BJ (cell line): ENCODE measurements at regions not wholly inside any gene's neighbourhood (a gene's known extent, or its start where the extent isn't known, plus 50 kb on each side); places are given as distances from the start of the nearest gene placed in this dataset.

Source experiments
- CTCF ChIA-PET: fragments of 350-600 bp; formaldehyde crosslinking; extraction: SDS; loops from one replicate; lab custom pipeline; 2021; ENCODE audit warnings: antibody characterized with exemption, inconsistent platforms; lab: Yijun Ruan, JAX
- POLR2A ChIA-PET: fragments of 300-600 bp; sonication (Branson Sonifier 250); formaldehyde crosslinking; extraction: SDS; loops from one replicate; lab custom pipeline; 2021; ENCODE audit warnings: antibody characterized with exemption; lab: Charles Lee
- DNase-seq: peaks from one replicate; pipeline ENCODE4 v3.0.0-alpha.2; 2011; ENCODE audit warnings: low read depth
- H3K27me3 ChIP-seq: 2 replicates; pipeline ENCODE4 v1.6.0; 2011; ENCODE audit warnings: low read length; ENCODE audit not compliant: control insufficient read depth, insufficient read depth
- H3K36me3 ChIP-seq: 2 replicates; pipeline ENCODE4 v1.5.1; 2011; ENCODE audit warnings: low read length; ENCODE audit not compliant: control insufficient read depth, insufficient read depth
- H3K4me3 ChIP-seq: 2 replicates; pipeline ENCODE4 v1.5.1; 2011; ENCODE audit warnings: low read depth, mild to moderate bottlenecking, control low read depth, low read length
- CTCF ChIP-seq: IDR thresholded peaks from 2 replicates; pipeline ENCODE4 v1.5.1; 2011; ENCODE audit warnings: low read depth, mild to moderate bottlenecking, control low read depth, inconsistent platforms, low read length, moderate library complexity; ENCODE audit not compliant: insufficient read depth

GRCh38 chr12:89180496-89180895 is 171.8 kb downstream of the DUSP6 start:
- ChIA-PET POLR2A (no interaction called here), CTCF (interaction anchor here (0.6 kb wide), 1 partner anchor 393 kb away, joined by 3 read pairs; no protein-coding TSS in a partner anchor)
- no peaks in the 10 kb centered on the region for H3K27me3 ChIP-seq
- H3K4me3 ChIP-seq = no peak overlapping the region
- no peaks in the 10 kb centered on the region for H3K36me3 ChIP-seq
- TF ChIP-seq CTCF = no peak
- DNase-seq = no peak

DNA sequence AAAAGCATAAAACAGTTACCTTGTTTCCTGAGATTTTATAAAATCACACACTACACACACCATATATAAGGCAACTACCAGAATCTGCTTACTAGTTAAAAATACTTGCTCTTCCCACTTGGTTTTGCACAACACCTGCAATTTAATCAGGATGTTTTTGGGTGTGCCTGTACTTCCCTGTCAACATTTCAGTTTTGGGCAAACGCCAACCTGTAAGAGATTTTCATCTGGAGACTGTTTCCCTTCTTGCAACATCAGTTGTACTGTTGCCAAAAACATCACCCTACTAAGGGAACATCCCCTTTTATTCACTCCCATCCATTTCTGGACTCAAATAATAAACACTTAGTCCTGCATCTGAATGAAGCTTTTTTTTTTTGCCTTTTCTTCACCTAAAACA is 172.3 kb downstream of the DUSP6 start:
- ChIA-PET CTCF (interaction anchor here (0.6 to 0.7 kb wide), 3 partner anchors 23 to 393 kb away, joined by 3 to 4 read pairs (median 3); no protein-coding TSS in a partner anchor), POLR2A (interaction anchor here (0.6 kb wide), 2 partner anchors 193 to 628 kb away, joined by 3 to 7 read pairs; no protein-coding TSS in a partner anchor)
- Histone ChIP-seq H3K36me3 (no peaks in the 10 kb centered on the region), H3K4me3 (no peak overlapping the region), H3K27me3 (no peaks in the 10 kb centered on the region)
- peak; percentile 57 for DNase-seq
- no peak for TF ChIP-seq CTCF

DNA sequence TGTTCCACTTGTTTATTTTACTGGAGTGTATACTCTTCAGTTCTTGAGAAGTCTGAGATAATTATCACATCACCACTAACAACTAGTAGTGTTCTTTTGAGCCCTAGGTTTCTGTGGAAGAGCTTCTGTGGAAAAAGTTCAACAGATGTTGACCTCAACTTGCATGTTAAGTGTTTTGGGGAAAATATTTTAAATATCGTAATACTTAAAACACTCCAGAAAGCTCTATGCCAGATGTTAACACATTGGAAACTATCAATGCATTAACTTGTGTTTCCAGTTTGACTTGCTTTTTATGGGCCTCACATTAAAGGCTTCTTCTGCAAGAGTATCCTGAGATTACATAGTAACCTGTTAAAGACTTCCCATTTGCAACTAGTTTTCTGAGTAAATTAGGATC is 173.1 kb downstream of the DUSP6 start:
- no peaks in the 10 kb centered on the region for H3K36me3 ChIP-seq
- no peaks in the 10 kb centered on the region for H3K27me3 ChIP-seq
- DNase-seq = no peak
- TF ChIP-seq CTCF = no peak
- H3K4me3 ChIP-seq = no peak overlapping the region
- POLR2A ChIA-PET = no interaction called here
- CTCF ChIA-PET = interaction anchor here (0.6 kb wide), 1 partner anchor 45 kb away, joined by 3 read pairs; no protein-coding TSS in a partner anchor

DNA sequence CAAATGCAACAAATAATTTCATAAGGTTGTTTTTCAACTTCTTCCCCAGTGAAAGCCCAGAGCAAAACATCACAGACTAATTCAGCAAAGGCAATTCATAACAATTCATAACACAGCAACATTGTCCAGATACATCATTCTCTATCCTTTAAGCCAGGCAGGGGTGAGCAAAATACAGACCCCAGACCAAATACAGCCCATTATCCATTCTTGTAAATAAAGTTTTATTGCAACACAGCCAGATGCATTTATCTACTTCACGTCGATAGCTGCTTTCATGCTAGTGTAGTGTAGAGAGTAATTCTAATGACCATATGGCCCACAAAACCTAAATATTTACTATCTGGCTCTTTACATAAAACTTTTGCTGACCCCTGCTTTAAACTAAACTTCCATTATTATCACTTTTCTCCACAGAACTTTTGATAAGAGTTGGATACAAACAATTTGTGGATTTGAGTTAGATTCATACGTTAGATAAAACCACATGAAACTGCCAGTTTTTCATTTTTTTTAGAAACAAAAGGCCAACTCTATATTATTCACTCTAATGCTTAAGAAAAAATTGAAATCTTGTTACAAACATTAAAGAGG is 174.4 kb downstream of the DUSP6 start:
- ChIA-PET CTCF (no interaction called here), POLR2A (no interaction called here)
- no peaks in the 10 kb centered on the region for H3K36me3 ChIP-seq
- H3K4me3 ChIP-seq = no peak overlapping the region
- no peak for TF ChIP-seq CTCF
- no peaks in the 10 kb centered on the region for H3K27me3 ChIP-seq
- no peak for DNase-seq

- Histone ChIP-seq H3K27me3 (no peaks in the 10 kb centered on the region), H3K36me3 (no peaks in the 10 kb centered on the region), H3K4me3 (no peak overlapping the region)
- POLR2A ChIA-PET = no interaction called here
- no peak for TF ChIP-seq CTCF
- CTCF ChIA-PET = no interaction called here
- no peak for DNase-seq
These were observed 175.6 kb downstream of the DUSP6 start for GRCh38 chr12:89176676-89177075.
